ENCODE measurements at regions not wholly inside any gene's neighbourhood (a gene's known extent, or its start where the extent isn't known, plus 50 kb on each side); places are given as distances from the start of the nearest gene placed in this dataset.

DNA sequence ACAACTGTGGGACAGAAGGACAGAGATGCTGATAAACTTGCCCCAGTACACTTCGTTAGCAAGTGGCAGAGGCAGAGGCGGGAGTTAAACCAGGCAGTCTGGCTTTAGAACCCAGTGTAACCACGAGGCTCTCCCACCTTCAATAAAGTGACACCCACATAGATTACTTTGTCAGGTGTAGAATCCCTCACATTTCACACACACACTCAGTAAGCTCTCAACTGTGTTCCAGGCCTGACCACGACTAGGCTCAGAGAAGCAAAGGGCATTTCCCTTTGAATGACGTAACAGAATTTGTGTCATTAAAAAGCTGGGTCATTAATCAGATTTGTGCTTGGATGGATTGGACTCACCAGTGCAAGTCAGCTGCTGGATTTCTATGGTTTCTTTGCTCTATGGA is 118.3 kb upstream of the RCN1 start:
- TF ChIP-seq CTCF (IDR thresholded peaks at IDR 0.05; ENCODE audit: low read length) (no peak), EZH2 (optimal IDR thresholded peaks at IDR 0.05; ENCODE audit: low read depth, low read length) (no peak), EZH2phosphoT487 (IDR thresholded peaks at IDR 0.05; ENCODE audit: low read length) (no peak)

Data from MM.1S (cell line).